K562 (cell line): ENCODE measurements at regions not wholly inside any gene's neighbourhood (a gene's known extent, or its start where the extent isn't known, plus 50 kb on each side); places are given as distances from the start of the nearest gene placed in this dataset.
A peak's percentile ranks its signal among the peaks of the same experiment; 100 is the strongest.

Source experiments
- ATAC-seq: fragments of 200-7000 bp; cut with Tn5 transposase; 3 replicates; pipeline ENCODE4 v1.9.1; 2020; ENCODE audit warnings: moderate library complexity
- BruUV-seq: library from RNA; stranded (reverse); fragments of 400-500 nt; replicated peaks from 2 replicates; lab custom pipeline; 2021; lab: Mats Ljungman, UMichigan
- CTCF ChIA-PET: fragments of 300-600 bp; formaldehyde crosslinking; extraction: SDS; loops from one replicate; lab custom pipeline; 2021; ENCODE audit warnings: low intra/inter-chr PET ratio; lab: Yijun Ruan, JAX
- POLR2A ChIA-PET: fragments of 300-600, 350-650 bp; sonication (Branson Sonifier 250); formaldehyde crosslinking; extraction: SDS; loops from one replicate; lab custom pipeline; 2021; ENCODE audit warnings: antibody characterized with exemption, inconsistent platforms; lab: Yijun Ruan, JAX
- DNase-seq, 4 experiments: peaks; one replicate each; pipeline versions ENCODE4 v3.0.0 to v3.0.0-alpha.2; 2011 to 2018; ENCODE audit warnings: low spot score in 3 of 4, mixed read lengths in 3 of 4; ENCODE audit errors: extremely low read depth in 1 of 4
- FAIRE-seq: peaks from 2 replicates; lab custom pipeline; 2011; peaks lifted over from hg19 to GRCh38; lab: Jason Lieb, UNC
- H2AFZ ChIP-seq: 2 replicates; pipeline ENCODE4 v1.6.0; 2011; ENCODE audit warnings: low read depth, low read length, control low read depth, inconsistent platforms
- H3K27ac ChIP-seq: fragments of 200-600 bp; 3 replicates; pipeline ENCODE4 v1.8.0; 2011; ENCODE audit warnings: low read depth, mild to moderate bottlenecking, control low read depth, inconsistent platforms, low read length, moderate library complexity, mixed read lengths; ENCODE audit errors: extremely low read depth
- H3K27me3 ChIP-seq, 2 experiments: fragments of 300-600 bp in 1 of 2; 2 replicates in 1 of 2; 3 replicates in 1 of 2; pipeline versions ENCODE4 v1.6.0 to v1.8.0; 2011; ENCODE audit warnings: inconsistent platforms in 2 of 2, low read length in 2 of 2, mild to moderate bottlenecking in 1 of 2, mixed read lengths in 1 of 2, moderate library complexity in 1 of 2; ENCODE audit not compliant: control insufficient read depth in 2 of 2, insufficient read depth in 2 of 2
- H3K36me3 ChIP-seq: fragments of 300-600 bp; 3 replicates; pipeline ENCODE4 v1.8.0; 2011; ENCODE audit warnings: mild to moderate bottlenecking, low read length, inconsistent platforms; ENCODE audit not compliant: control insufficient read depth, insufficient read depth
- H3K4me1 ChIP-seq, 2 experiments: fragments of 200-600 bp in 1 of 2; replicated peaks in 1 of 2; 2 replicates in 1 of 2; 3 replicates in 1 of 2; pipeline versions ENCODE4 v1.5.1 to v1.8.0; 2011; ENCODE audit warnings: inconsistent platforms in 2 of 2, low read length in 2 of 2, mild to moderate bottlenecking in 1 of 2, mixed read lengths in 1 of 2, moderate library complexity in 1 of 2; ENCODE audit not compliant: control insufficient read depth in 2 of 2, insufficient read depth in 2 of 2
- H3K4me2 ChIP-seq: 2 replicates; pipeline ENCODE4 v1.6.1; 2011; ENCODE audit warnings: low read length, control low read depth, inconsistent platforms, mixed read lengths; ENCODE audit not compliant: insufficient read depth
- H3K4me3 ChIP-seq: fragments of 200-600 bp; sonication (generic), shearing (Covaris generic); 2 replicates; pipeline ENCODE4 v1.5.1; 2016; ENCODE audit warnings: control low read depth, inconsistent platforms
- H3K79me2 ChIP-seq: fragments of 200-600 bp; 3 replicates; pipeline ENCODE4 v1.8.0; 2011; ENCODE audit warnings: low read length, inconsistent platforms; ENCODE audit not compliant: control insufficient read depth, insufficient read depth
- H3K9ac ChIP-seq, 2 experiments: 2 replicates each; pipeline versions ENCODE4 v1.6.0 to v1.6.1; 2011; ENCODE audit warnings: low read depth in 2 of 2, low read length in 2 of 2, control low read depth in 1 of 2, inconsistent platforms in 1 of 2, mild to moderate bottlenecking in 1 of 2, mixed read lengths in 1 of 2; ENCODE audit not compliant: insufficient read depth in 1 of 2
- H3K9me1 ChIP-seq: one replicate; pipeline ENCODE4 v1.6.0; 2011; ENCODE audit warnings: inconsistent platforms, mild to moderate bottlenecking, low read length, moderate library complexity; ENCODE audit not compliant: control insufficient read depth, insufficient read depth
- H3K9me3 ChIP-seq: replicated peaks from 2 replicates; pipeline ENCODE4 v1.5.1; 2011; ENCODE audit warnings: low read depth, low read length, inconsistent platforms; ENCODE audit not compliant: control insufficient read depth, insufficient read depth
- H4K20me1 ChIP-seq: replicated peaks from 2 replicates; pipeline ENCODE4 v1.6.1; 2011; ENCODE audit warnings: low read length, inconsistent platforms, mixed read lengths; ENCODE audit not compliant: control insufficient read depth, insufficient read depth
- CHD4 ChIP-seq: fragments of 200-600 bp; sonication (generic); IDR thresholded peaks from 3 replicates; pipeline ENCODE4 v1.6.1; 2012; ENCODE audit warnings: low read depth, mild to moderate bottlenecking, mixed read lengths, low read length, inconsistent platforms; ENCODE audit not compliant: insufficient read depth, insufficient replicate concordance, poor library complexity, severe bottlenecking
- CXXC5 ChIP-seq: fragments of 250-450 bp; sonication (Bioruptor Pico); IDR thresholded peaks from 2 replicates; pipeline ENCODE4 v1.8.0; 2022; ENCODE audit warnings: inconsistent platforms, mild to moderate bottlenecking, moderate library complexity
- MEIS2 ChIP-seq: fragments of 450-650 bp; IDR thresholded peaks from 2 replicates; pipeline ENCODE4 v1.6.1; 2014; ENCODE audit warnings: mild to moderate bottlenecking; ENCODE audit not compliant: partially characterized antibody
- NFE2L1 ChIP-seq: fragments of 450-650 bp; IDR thresholded peaks from 2 replicates; pipeline ENCODE4 v1.6.1; 2016; ENCODE audit warnings: missing genetic modification characterization, low read depth, mild to moderate bottlenecking, missing compliant biosample characterization, moderate library complexity, borderline replicate concordance
- PHF8 ChIP-seq: fragments of 200-600 bp; sonication (generic); IDR thresholded peaks from 2 replicates; pipeline ENCODE4 v1.6.1; 2012; ENCODE audit warnings: mixed run types, mild to moderate bottlenecking, inconsistent platforms, low read length, moderate library complexity, borderline replicate concordance
- SMAD4 ChIP-seq: fragments of 250-450 bp; sonication (Bioruptor Pico); conservative IDR thresholded peaks from 2 replicates; pipeline ENCODE4 v1.8.0; 2021; ENCODE audit warnings: inconsistent platforms, mild to moderate bottlenecking, moderate library complexity
- SPI1 ChIP-seq: IDR thresholded peaks from 2 replicates; pipeline ENCODE4 v1.6.1; 2011; ENCODE audit warnings: low read depth, low read length, control low read depth, borderline replicate concordance
- ZBTB8A ChIP-seq: fragments of 450-650 bp; IDR thresholded peaks from 2 replicates; pipeline ENCODE4 v1.6.1; 2018; ENCODE audit warnings: mild to moderate bottlenecking, moderate library complexity; ENCODE audit not compliant: partially characterized antibody
- WGBS: fragments of 100-300 bp; shearing (Covaris generic); methylation state at CpG from one replicate; pipeline ENCODE4 v1.1.6; 2016; ENCODE audit warnings: low coverage, mixed read lengths; ENCODE audit not compliant: insufficient coverage; ENCODE audit errors: missing lambda C conversion rate; 5-methylcytosine and 5-hydroxymethylcytosine counted together
- in situ Hi-C: fragments of 300-500 bp; cut with MboI; formaldehyde crosslinking; loops from 4 replicates; pipeline ENCODE4 v1.15.0; 2018; ENCODE audit warnings: inconsistent platforms, mixed read lengths
- intact Hi-C: fragments of 100-400 bp; cut with micrococcal nuclease; formaldehyde crosslinking; loops from 2 replicates; pipeline ENCODE4 v1.14.2; 2022
- TF ChIP-seq, protein P1 (sequence below), 2 experiments: IDR thresholded peaks in 1 of 2; conservative IDR thresholded peaks in 1 of 2; 2 replicates each; pipeline ENCODE4 v1.6.1; 2016; ENCODE audit warnings: low read depth in 2 of 2, mild to moderate bottlenecking in 1 of 2, missing compliant biosample characterization in 1 of 2, missing genetic modification characterization in 1 of 2, moderate library complexity in 1 of 2
- TF ChIP-seq, protein P2 (sequence below): fragments of 200-800 bp; sonication (Bioruptor generic); IDR thresholded peaks from 2 replicates; pipeline ENCODE4 v1.6.1; 2016; ENCODE audit warnings: missing genetic modification characterization, missing compliant biosample characterization

DNA sequence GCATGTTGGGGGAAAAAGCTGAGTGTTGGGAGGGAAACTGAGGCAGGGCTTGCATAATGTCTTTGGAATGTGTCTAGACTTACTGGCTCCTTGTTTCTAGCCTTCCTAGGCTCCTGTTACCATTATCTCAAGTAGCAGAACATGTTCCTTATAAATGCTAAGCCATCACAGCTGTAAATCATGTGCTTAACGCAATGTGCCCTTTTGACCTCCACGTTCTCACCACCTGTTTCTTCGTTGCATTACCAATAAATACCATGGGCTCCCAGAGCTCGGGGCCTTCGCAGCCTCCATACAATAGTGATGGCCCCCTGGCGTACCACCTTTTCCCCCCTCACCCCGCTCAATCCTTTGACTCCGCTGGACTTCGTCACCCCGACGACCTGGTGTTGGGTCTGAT, 54.0 kb upstream of the CWC22 start:
- DNase-seq (no peak), ATAC-seq (no peak), FAIRE-seq (no peak)
- Histone ChIP-seq H4K20me1 (no peaks in the 10 kb centered on the region), H3K36me3 (no peaks in the 10 kb centered on the region), H3K9me3 (no peaks in the 10 kb centered on the region), H3K27me3 (peaks cover 5 to 10% of the 10 kb centered on the region in 2 experiments; a peak in 2 of 5 replicates), H3K4me3 (no peak overlapping the region), H3K4me1 (no peaks in the 10 kb centered on the region; a peak in 1 of 5 replicates), H3K9me1 (no peaks in the 10 kb centered on the region), H3K79me2 (no peaks in the 10 kb centered on the region), H3K27ac (no peak overlapping the region), H2AFZ (no peak overlapping the region), H3K4me2 (no peak overlapping the region), H3K9ac (no peak overlapping the region)
- BruUV-seq, result no TSS peak
- no peak for TF ChIP-seq NFE2L1 (tag)
- no peak for TF ChIP-seq CHD4
- peak; percentile 46; the same call in 1 of the 2 replicates for TF ChIP-seq SMAD4 (CRISPR knock-in tag)
- TF ChIP-seq, protein P1, sequence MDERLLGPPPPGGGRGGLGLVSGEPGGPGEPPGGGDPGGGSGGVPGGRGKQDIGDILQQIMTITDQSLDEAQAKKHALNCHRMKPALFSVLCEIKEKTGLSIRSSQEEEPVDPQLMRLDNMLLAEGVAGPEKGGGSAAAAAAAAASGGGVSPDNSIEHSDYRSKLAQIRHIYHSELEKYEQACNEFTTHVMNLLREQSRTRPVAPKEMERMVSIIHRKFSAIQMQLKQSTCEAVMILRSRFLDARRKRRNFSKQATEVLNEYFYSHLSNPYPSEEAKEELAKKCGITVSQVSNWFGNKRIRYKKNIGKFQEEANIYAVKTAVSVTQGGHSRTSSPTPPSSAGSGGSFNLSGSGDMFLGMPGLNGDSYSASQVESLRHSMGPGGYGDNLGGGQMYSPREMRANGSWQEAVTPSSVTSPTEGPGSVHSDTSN (CRISPR knock-in tag; IDR thresholded peaks at IDR 0.05; ENCODE audit: low read depth), result no peak
- TF ChIP-seq, protein P1 (tag; conservative IDR thresholded peaks at IDR 0.05; ENCODE audit: low read depth), result peak; percentile 73
- TF ChIP-seq, protein P2, sequence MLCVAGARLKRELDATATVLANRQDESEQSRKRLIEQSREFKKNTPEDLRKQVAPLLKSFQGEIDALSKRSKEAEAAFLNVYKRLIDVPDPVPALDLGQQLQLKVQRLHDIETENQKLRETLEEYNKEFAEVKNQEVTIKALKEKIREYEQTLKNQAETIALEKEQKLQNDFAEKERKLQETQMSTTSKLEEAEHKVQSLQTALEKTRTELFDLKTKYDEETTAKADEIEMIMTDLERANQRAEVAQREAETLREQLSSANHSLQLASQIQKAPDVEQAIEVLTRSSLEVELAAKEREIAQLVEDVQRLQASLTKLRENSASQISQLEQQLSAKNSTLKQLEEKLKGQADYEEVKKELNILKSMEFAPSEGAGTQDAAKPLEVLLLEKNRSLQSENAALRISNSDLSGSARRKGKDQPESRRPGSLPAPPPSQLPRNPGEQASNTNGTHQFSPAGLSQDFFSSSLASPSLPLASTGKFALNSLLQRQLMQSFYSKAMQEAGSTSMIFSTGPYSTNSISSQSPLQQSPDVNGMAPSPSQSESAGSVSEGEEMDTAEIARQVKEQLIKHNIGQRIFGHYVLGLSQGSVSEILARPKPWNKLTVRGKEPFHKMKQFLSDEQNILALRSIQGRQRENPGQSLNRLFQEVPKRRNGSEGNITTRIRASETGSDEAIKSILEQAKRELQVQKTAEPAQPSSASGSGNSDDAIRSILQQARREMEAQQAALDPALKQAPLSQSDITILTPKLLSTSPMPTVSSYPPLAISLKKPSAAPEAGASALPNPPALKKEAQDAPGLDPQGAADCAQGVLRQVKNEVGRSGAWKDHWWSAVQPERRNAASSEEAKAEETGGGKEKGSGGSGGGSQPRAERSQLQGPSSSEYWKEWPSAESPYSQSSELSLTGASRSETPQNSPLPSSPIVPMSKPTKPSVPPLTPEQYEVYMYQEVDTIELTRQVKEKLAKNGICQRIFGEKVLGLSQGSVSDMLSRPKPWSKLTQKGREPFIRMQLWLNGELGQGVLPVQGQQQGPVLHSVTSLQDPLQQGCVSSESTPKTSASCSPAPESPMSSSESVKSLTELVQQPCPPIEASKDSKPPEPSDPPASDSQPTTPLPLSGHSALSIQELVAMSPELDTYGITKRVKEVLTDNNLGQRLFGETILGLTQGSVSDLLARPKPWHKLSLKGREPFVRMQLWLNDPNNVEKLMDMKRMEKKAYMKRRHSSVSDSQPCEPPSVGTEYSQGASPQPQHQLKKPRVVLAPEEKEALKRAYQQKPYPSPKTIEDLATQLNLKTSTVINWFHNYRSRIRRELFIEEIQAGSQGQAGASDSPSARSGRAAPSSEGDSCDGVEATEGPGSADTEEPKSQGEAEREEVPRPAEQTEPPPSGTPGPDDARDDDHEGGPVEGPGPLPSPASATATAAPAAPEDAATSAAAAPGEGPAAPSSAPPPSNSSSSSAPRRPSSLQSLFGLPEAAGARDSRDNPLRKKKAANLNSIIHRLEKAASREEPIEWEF, result no peak
- TF ChIP-seq ZBTB8A, result no peak
- TF ChIP-seq SPI1, result no peak
- TF ChIP-seq PHF8, result no peak
- TF ChIP-seq MEIS2, result peak; percentile 55
- TF ChIP-seq CXXC5 (CRISPR knock-in tag), result peak; percentile 46; the same call in 1 of the 2 replicates
- ChIA-PET CTCF (no interaction called here), POLR2A (interaction anchor here (0.7 kb wide), 1 partner anchor 50 kb away, joined by 3 read pairs; no protein-coding TSS in a partner anchor)
- in situ Hi-C loops, result no loop called here
- intact Hi-C loops, result no loop called here
- under 1% methylated on average over 11 of the region's 11 CpGs for WGBS
